ENCODE measurements at regions not wholly inside any gene's neighbourhood (a gene's known extent, or its start where the extent isn't known, plus 50 kb on each side); places are given as distances from the start of the nearest gene placed in this dataset.
A peak's percentile ranks its signal among the peaks of the same experiment; 100 is the strongest.
"Not testable (repeated sequence)": the region's sequence is repeated elsewhere in the genome, so short reads cannot be mapped to it uniquely, and the experiment has no call there.

GRCh38 chr6:21335591-21335990 lies 258.0 kb upstream of the SOX4 start:
- no peak for DNase-seq

GRCh38 chr6:21337263-21337662 lies 256.3 kb upstream of the SOX4 start:
- no peak for DNase-seq

GRCh38 chr6:21340573-21340972 lies 253.0 kb upstream of the SOX4 start:
- DNase-seq, result no peak

- DNase-seq, result no peak
Observed at GRCh38 chr6:21341910-21342309, 251.6 kb upstream of the SOX4 start.

- DNase-seq, result no peak
Observed at GRCh38 chr6:21342501-21342900, 251.1 kb upstream of the SOX4 start.

- DNase-seq, result not testable (repeated sequence)
Observed at GRCh38 chr6:21345704-21346103, 247.8 kb upstream of the SOX4 start.

GRCh38 chr6:21348146-21348503 lies 245.4 kb upstream of the SOX4 start:
- DNase-seq, result no peak

- DNase-seq, result peak; percentile 12
Observed at GRCh38 chr6:21348504-21349195, 244.9 kb upstream of the SOX4 start.

GRCh38 chr6:21349834-21350233 lies 243.7 kb upstream of the SOX4 start:
- no peak for DNase-seq

- DNase-seq, result no peak
Observed at GRCh38 chr6:21350926-21351325, 242.6 kb upstream of the SOX4 start.

- DNase-seq, result no peak
Observed at GRCh38 chr6:21352131-21352530, 241.4 kb upstream of the SOX4 start.

GRCh38 chr6:21354805-21355238 lies 238.7 kb upstream of the SOX4 start:
- DNase-seq, result no peak

- DNase-seq, result no peak
Observed at GRCh38 chr6:21355638-21356037, 237.9 kb upstream of the SOX4 start.

- no peak for DNase-seq
Observed at GRCh38 chr6:21357262-21357661, 236.3 kb upstream of the SOX4 start.

GRCh38 chr6:21359926-21360325 lies 233.6 kb upstream of the SOX4 start:
- DNase-seq, result no peak

- peak; percentile 69 for DNase-seq
Observed at GRCh38 chr6:21360336-21360735, 233.2 kb upstream of the SOX4 start.

GRCh38 chr6:21367148-21367547 lies 226.4 kb upstream of the SOX4 start:
- DNase-seq, result no peak

- no peak for DNase-seq
Observed at GRCh38 chr6:21367649-21368154, 225.8 kb upstream of the SOX4 start.

GRCh38 chr6:21371061-21371460 lies 222.5 kb upstream of the SOX4 start:
- no peak for DNase-seq

- peak; percentile 41 for DNase-seq
Observed at GRCh38 chr6:21371676-21372171, 221.8 kb upstream of the SOX4 start.

GRCh38 chr6:21375151-21376116 lies 218.1 kb upstream of the SOX4 start:
- DNase-seq, result no peak

- no peak for DNase-seq
Observed at GRCh38 chr6:21377356-21377755, 216.2 kb upstream of the SOX4 start.

GRCh38 chr6:21381331-21381963 lies 212.1 kb upstream of the SOX4 start:
- no peak for DNase-seq
